HG02610 (cell line): ENCODE measurements at regions not wholly inside any gene's neighbourhood (a gene's known extent, or its start where the extent isn't known, plus 50 kb on each side); places are given as distances from the start of the nearest gene placed in this dataset.
"Not testable (repeated sequence)": the region's sequence is repeated elsewhere in the genome, so short reads cannot be mapped to it uniquely, and the experiment has no call there.

Experiments
- ATAC-seq: cut with Tn5 transposase; IDR thresholded peaks from one replicate; pipeline ENCODE4 v1.9.1; 2021; ENCODE audit warnings: mild to moderate bottlenecking, moderate library complexity; ENCODE audit not compliant: unreplicated experiment

DNA sequence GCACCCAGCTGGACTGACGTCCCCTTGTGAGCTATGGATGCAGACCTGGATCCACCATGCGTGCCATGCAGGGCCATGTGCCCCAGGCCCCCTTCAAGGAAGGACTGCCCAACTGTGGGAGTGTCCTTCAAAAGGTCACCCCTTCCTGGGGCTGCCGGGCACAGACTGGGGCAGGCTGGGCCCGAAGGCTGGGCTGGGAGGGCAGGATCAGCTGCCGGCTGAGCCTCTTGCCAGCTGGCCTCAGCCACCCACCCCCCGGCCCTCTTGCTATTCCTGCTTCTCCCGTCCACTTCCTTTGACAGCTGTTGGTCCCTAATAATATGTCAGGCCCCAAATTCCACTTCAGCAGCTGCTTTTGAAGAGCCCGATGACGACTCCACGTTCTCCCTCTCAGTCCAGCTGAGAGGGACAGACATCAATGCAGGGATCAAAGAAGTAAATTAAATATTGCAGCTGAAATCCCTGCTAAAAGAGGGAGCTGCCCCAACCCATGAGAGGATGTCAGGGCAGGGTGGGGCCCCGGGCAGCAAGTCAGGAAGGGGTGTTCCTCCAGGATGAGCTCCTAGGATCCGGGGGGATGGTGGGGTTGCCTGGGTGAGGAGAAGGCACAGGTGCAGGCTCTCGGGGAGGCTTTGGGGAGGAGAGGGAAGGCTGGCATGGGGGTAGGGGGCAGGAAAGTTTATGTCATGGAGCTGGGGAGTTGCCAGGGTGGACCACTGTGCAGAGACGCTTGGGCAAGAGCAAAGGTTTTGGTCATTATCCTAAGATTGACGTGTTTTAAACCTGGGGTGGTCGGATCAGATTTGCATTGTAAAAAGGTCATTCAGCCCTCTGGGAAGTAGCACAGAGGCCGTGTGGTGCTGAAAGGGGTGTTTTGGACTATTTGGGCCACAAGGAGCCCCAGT lies 185.0 kb downstream of the ANKRD60 start:
- ATAC-seq: no peak

DNA sequence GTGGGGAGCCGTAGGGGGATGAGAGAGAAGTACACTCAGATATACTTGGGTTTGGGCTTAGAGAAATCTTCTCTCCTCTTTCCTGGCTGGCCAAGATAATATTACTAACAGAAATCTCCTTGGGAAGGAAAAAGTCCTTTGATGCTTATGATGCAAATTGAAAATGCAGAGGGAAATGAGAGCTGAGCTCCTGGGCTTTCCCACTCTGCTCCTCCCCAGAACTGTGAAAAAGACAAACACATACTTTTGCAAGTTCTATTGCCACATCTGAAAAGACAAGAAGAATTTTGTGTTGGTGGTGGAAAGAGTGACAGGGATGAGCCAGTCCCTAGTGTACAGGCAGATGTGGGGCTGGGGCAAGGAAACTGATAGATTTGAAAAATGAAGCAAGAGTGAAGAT lies 185.9 kb downstream of the ANKRD60 start:
- no peak for ATAC-seq

DNA sequence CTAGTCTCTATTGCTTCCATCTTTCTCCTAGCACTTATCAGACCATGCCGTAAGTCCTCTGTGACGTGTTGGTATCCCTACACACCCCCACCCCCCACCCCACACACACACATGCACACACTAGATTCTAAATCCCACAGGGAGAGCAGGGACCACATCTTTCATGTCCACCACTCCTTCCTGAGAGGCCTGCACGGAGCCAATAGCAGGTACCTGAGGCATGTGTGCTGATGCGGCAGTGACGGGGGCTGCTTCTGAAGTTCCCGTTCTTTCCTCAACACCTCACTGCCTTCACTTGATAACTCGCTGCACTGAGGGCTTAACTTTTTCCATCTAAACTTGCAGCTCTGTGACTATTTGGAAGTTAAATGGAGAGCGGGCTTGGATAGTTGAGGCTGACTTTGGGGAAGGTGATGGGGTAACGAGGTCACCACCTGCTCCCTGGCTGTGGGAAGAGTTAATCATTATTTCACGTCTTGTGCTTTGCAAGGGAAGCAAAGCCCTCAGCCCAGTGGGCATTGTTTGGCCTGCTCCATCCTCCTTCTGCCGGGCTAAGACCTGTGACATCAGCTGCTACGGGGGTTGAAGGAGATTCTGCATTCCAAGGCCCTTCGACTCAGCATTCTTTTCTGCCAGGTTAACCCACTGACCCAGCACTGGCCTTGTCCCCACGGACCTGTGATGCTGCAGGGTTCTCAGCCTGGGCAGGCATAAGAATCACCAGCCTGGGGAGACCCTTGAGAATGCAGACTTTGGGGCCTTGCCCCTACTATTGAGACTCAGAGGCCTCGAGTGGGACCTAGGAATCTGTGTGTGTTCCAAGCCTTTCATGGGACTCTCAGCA lies 187.8 kb downstream of the ANKRD60 start:
- no peak for ATAC-seq

DNA sequence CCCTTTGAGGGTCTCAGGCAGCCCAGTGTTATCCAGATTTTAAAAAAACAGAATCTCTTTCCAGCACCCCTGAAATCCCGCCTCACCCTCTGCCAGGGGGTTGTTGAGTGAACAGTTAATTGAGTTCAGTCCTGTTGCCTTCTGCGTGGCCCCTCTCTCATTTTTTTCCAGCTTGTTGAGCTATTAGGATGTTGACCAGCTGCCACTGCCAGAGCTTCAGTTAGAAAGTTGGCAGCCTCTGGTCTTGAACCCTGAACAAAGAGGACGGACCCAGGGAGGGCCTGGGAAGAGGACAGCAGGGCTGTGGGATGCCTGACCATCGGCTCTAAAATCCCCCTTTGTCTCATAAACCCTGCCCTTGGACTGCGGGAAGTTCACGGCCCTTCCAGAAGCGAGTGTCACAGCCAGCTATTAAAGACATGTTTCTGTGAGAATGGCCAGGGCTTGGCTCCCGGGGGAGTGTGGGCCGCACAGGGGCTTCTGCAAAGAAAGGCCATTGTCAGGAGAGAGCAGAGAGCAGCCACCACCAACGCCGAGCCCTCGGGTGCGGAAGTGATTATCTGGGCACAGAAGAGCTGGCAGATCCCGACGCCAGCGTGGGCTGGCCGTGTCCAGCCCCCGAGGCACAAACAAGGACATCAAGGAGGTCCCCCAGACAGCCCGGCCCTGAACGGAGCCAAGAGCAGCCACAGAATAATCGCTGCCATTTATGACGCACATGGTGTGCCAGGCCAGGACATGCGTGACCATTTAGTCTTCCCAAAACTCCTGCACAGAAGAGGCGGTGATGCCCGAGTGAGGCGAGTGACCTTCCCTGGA lies 189.0 kb downstream of the ANKRD60 start:
- no peak for ATAC-seq

DNA sequence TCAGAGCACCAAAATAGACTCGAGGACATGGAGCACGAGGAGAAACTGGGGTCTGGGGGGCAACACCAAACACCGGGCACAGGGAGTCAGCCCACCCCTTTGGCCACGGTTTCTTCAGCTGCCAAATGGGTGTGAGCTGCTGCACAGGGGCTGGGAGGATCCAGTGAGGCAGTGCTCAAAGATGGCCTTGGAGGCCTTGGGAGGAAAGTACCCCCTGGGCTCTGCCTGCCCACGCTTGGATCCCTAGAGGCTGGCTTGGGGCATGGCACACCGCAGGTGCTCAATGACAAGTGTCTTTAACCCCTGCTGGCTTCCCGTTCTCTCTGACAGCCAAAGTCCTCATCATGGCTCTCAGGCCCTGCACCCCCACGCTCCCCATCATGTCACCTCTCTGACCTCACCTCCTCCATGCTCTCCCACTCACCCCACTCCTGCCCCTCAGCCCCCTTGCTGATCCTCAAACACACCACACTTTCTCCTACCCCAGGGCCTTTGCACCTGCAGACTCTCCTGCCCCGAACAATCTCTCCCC lies 190.3 kb downstream of the ANKRD60 start:
- ATAC-seq: no peak

DNA sequence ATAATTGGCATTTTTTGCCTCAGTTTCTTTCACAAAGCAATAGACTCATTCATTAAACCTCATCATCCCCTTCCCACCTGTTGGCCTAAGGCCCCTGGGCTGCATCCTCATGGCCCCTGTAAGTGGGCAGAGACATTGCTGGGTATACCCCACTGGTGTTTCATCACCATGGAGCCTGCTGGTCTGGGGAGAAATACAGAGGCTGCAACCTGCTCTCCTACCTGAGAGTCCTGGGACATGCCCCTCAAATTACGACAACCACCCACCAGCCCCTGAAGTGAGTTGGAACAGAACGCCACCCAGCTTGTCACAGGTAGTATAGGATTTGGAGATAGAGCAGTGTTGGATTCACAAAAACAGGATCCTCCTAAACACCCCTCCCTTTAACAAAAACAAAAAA lies 190.8 kb downstream of the ANKRD60 start:
- ATAC-seq: no peak

DNA sequence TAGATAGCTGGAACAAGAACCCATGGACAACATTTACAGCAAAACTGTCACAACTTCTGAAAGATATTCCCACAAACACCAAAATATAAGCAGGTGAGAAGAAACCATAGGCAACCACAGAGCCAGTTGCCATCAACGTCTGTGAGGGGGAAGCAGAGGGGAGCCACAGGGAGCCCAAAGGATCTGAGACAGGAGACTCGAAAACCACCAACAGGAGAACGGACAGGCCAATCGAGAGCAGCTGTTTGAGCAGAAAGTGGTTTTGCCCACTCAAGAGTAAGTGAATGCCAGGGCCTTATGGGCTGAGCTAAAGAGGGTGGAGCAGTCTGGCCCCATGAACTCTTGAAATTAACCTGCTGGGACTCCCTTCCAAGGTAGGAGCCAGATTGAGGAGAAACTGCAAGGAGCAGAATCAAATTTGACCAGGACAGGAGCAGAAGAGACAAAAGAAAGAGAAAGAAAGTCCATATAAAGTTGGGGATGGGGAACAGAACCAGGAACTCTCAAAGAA lies 195.4 kb downstream of the ANKRD60 start:
- ATAC-seq: no peak

DNA sequence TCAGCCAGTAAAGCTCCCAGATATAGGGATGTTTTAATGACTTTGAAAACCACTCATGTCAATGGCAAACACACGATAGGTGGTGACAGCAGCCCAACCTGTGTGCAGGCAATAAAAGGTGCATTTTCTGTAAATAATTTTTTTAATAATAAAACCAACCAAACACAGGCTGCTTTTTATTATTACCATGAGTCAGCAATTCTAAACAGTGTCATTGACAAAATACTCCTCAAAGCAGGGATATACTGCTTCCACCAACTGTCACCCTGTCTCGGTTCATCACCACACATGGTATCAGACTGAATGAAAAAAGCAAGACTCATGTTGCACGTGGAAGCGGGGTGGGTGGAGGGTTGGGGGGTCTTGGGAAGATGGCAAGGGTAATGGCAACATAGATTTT lies 195.9 kb downstream of the ANKRD60 start:
- no peak for ATAC-seq

DNA sequence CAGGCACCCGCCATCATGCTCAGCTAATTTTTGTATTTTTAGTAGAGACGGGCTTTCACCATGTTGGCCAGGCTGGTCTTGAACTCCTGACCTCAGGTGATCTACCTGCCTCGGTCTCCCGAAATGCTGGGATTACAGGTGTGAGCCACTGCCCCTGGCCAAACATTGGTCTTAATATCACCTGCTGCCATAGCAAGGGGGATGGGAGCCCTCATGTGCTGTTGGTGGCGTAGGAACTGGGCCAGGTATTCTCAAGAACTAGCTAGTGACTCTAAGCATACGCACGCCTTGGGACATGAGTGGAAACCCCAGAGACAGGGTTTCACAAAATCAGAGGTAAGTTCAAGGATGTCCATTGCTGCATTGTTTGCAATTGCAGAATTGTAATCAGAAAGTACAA lies 197.1 kb downstream of the ANKRD60 start:
- ATAC-seq: not testable (repeated sequence)

DNA sequence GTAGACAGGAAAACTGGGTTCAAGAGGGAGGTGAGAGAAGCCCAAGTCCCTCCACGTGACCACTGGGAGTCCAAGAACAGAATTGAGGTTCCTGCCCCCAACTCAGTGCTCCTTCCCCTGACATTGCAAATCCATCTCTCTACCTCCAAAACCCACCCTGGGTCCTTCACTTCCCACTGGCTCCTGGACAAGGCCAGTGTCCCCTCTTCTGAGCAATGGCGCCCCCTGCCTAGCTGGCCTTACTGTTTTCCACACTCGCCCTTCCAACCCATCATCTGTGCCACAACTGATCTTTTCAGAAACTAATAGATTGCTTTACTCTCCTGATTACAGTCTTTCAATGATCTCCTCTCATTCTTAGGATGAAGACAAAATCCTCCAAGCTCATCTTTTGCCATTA lies 200.3 kb downstream of the ANKRD60 start:
- no peak for ATAC-seq

DNA sequence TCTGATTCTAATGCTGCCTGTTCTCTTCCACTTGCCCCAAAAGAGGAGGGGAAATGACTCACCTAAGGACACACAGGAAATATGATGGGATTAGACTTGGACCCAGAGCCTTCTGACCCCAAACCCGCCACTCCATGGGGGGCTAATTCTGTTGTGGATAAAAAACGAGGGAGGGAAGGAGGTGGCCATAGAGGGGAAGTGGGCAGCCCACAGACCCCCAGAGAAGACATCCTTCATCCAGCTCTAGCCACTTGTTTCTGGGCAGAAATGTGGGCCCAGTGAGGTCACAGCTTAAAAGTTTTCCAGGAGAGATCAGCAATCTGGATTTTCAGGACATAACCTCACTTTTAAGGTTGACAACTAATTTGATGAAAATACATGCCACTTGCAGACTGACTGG lies 202.1 kb downstream of the ANKRD60 start:
- ATAC-seq: no peak

DNA sequence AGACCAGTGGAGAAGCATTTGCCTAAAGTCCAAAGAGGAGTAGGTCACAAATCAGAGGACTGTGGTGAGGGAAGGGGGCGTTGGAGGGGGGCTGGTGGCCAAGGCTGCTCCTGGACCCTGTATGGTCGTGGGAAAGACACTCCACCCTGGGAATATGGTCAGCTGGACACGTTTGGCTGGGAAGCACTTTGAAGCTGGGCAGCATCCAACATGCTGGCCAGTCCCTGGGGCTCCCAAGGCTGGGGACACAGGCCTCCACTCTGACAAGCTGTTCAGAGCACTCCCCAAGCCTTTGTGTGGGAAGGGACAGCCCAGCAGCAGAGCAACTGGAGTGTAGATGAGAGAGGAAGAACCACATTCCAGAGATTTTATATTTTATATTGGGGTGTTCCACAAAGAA lies 203.2 kb downstream of the ANKRD60 start:
- no peak for ATAC-seq

DNA sequence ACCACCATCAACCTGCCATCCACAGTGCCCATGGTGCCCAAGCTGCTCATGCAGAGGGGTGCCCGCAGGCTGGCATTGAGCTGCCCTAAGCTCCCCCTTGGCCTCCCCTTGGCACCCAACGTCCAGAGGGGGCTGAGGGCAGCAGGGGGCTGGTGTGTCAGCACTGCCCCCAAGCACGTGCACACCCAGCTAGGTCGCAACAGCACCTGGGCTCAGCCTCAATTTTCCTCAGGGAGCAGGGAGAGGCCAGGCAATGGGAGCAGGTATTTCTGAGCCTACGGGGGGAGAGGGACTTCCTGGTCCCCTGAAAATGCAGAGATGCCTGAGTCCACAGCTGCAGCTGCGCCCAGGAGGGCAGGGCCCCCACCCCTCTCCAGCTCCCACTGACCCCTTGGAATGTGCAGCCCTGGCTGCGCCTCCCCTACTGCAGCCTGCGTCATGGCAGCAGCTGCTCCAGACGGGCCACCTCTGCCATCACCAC lies 204.2 kb downstream of the ANKRD60 start:
- no peak for ATAC-seq

DNA sequence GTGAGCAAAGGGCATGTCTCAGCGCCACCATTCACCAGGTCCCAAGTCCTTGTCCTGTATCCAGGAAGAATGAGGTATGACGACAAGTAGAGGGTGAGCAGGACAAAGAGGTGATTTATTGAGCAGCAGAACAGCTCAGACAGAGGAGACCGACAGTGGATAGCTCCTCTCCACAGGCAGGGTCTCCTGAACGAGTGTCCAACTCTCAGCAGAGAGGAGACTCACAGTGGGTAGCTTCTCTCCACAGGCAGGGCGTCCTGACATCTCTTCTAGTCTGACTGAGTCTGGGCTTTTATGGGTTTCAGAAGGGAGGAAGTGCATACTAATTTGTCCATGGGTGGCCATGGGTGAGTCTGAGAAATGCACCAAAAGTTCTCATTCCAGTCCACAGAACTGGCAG lies 204.7 kb downstream of the ANKRD60 start:
- no peak for ATAC-seq

DNA sequence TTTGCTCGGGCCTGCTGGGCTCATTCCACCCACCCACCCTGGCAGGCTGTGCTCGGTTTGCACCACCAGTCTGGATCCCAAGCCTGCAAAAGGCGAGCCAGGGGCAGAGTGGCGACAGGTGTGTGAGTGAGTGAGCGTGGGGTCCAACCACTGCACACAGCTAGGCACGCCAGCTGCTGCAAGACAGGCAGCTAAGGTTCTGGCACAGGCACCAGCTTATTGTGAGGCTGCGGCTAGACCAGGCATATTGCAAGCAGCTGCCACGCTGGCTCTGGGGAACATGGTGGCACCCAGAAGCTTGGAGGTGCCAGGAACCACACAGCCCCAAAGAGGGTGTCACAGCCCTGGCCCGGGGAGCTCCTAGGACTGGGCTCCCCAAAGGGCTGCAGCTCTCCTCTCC lies 205.1 kb downstream of the ANKRD60 start:
- ATAC-seq: no peak

DNA sequence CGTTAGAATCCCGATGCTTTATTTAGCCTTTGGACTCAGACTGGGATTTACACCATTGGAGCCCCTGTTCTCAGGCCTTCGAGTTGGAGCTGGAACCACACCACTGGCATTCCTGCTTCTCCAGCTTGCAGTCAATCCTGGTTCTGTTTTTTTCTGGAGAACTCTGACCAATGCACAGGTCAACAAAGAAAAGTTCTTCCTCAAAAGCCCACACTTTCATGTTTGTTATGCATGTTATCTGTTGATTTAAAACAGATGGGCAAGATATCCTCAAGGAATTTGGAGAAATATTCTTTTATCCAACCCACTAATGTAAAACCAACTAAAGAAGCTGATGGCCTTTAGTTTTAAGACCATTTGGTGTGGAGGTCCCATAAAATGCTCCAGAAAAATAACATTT lies 205.7 kb downstream of the ANKRD60 start:
- ATAC-seq: no peak

DNA sequence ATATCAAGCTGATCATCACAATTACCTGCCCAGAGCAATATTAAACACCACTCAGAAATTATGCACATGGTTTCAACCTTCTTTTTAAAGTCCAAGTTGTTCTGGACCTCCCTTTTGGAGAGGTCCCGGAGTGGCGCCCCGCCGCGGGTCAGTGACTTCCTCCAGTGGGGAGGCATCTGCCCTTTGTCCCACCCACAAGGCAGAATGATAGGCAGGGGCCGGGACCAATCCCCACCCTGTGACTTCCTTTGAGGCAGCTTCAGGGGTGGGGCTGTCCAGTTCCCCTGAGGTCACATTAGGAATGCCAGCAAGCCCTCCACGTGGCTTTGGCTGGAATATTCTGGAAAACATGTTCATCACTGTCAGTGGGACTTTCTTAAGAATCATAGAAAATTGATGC lies 207.0 kb downstream of the ANKRD60 start:
- ATAC-seq: no peak

DNA sequence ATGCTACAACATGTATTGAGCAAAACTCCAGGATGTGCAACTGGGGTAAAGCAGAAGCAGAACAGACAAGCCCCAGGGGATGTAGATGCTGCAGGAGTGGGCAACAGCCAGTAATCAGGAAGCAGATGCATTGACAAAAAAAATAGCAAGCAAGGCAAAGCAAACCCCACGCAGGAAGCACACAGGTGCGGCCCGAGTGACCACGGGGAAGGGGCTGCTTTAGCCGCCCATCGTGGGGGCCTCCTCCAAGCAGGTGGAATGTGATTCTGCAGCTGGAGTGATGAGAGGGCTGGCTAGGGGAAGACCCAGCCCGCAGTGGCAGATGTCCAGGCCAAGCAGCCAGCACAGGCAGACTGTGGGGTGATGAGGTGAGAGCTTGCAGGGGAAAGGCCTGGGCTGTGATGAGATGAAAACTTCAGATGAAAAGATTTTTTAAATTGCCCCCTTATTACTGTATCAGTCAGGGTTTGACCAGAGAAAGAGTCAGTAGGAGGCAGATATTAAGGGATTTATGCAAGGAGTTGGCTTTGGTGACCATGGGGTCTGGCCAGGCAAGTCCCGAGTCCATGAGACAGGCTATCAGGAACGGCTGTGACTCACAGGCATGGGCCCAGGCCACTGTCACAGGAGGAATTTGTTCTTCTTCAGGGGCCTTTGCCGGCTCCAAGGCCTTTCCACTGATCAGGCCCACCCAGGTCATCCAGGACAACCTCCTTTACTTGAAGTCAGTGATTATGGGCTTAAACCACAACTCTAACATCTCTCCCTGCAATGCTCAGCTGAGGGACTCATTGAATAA lies 207.6 kb downstream of the ANKRD60 start:
- ATAC-seq: no peak

DNA sequence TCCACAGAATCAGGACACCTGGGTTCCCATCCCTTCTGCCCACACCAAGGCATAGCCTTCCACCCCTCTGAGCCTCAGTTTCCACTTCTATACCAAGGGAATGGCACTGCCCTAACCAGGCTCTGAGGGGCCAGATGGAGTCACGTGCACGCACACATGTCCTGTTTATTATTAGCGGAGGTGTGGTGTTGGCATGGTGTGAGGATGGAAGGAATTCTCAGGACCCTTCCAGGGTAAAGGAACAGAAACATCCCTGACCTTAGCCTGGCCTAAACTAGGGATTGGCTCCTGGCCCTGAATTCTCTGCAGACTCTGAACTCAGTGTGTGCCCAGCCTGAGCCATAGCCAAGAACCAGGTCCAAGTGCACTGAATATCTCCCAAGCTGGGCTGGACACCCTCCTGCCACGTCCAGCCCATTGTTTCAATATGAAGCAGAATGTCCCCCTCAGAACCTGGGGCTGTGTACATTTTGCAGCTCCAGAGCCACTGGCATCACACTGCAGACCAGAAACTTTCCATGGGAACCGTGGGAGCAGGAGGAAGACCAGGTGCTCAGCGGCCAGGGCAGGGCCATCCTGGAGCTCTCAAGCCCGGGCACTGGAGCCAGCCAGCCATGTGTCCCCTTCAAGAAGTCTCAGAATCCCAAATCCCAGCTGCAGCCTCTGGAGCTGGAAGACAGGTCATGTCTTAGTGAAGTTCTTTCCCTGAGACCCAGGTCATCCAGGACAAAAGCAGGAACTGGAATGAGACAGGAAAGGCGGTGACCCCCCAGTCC lies 208.4 kb downstream of the ANKRD60 start:
- ATAC-seq: no peak
